ENCODE measurements at regions not wholly inside any gene's neighbourhood (a gene's known extent, or its start where the extent isn't known, plus 50 kb on each side); places are given as distances from the start of the nearest gene placed in this dataset.

GRCh38 chr10:4717670-4718069, 108.3 kb upstream of the AKR1E2 start:
- TF ChIP-seq POLR2A (IDR thresholded peaks at IDR 0.05) (no peak), CTCF (IDR thresholded peaks at IDR 0.05) (no peak)
- Histone ChIP-seq H3K27me3 (no peaks in the 10 kb centered on the region), H3K9me3 (no peaks in the 10 kb centered on the region), H3K4me1 (no peaks in the 10 kb centered on the region), H3K27ac (no peak overlapping the region), H3K36me3 (ENCODE audit: low read depth, missing control alignments) (no peaks in the 10 kb centered on the region), H3K4me3 (no peak overlapping the region)
- no peak for DNase-seq
- 90 to 92% methylated on average over 1 of the region's 1 CpG for WGBS, 2 donors
- intact Hi-C loops (cut with DNase I; ENCODE audit: low total_unique reads) = no loop called here

- Histone ChIP-seq H3K27me3 (no peaks in the 10 kb centered on the region), H3K4me3 (no peak overlapping the region), H3K4me1 (no peaks in the 10 kb centered on the region), H3K36me3 (ENCODE audit: low read depth, missing control alignments) (no peaks in the 10 kb centered on the region), H3K27ac (no peak overlapping the region), H3K9me3 (no peaks in the 10 kb centered on the region)
- 55 to 63% methylated on average over 3 of the region's 3 CpGs for WGBS, 2 donors
- intact Hi-C loops (cut with DNase I; ENCODE audit: low total_unique reads) = no loop called here
- DNase-seq = no peak
- TF ChIP-seq CTCF (IDR thresholded peaks at IDR 0.05) (no peak), POLR2A (IDR thresholded peaks at IDR 0.05) (no peak)
Observed at GRCh38 chr10:4710858-4711257, 115.1 kb upstream of the AKR1E2 start.

DNA sequence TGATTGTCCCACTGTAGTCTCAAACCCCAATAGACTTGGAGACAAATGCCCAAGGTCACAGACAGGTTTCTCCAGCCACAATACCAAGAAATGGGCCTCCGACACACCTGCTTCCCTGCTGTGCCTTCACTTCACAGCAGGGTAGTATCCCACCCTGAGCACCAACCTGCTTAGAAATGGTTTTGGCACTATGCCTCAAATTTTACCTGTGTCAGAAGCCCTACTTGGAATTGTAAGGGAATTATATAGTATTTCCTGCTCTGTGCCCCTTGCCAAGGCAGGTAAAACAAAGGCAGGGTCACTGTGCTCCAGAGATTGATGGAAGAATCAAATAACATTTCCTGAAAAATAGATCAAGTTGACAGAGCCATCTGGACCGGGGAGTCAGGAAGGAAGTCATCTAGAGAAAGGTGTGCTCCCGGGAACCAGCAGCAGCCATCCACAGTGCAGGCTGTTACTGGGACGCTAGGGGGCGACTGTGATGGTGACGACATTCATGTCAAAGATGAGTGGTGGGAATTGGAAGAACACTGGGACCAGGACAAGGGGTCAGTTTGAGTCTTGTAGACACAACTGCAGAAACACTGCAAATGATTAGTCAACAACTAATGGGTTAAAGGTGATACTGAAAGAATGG, 117.8 kb upstream of the AKR1E2 start:
- TF ChIP-seq CTCF (IDR thresholded peaks at IDR 0.05) (no peak), POLR2A (IDR thresholded peaks at IDR 0.05) (no peak)
- no peak overlapping the region for H3K27ac ChIP-seq
- no peak for DNase-seq
- no peaks in the 10 kb centered on the region for H3K36me3 ChIP-seq (ENCODE audit: low read depth, missing control alignments)
- no peaks in the 10 kb centered on the region for H3K4me1 ChIP-seq
- intact Hi-C loops (cut with DNase I; ENCODE audit: low total_unique reads) = no loop called here
- H3K9me3 ChIP-seq = no peaks in the 10 kb centered on the region
- H3K27me3 ChIP-seq = no peaks in the 10 kb centered on the region
- 62 to 66% methylated on average over 6 of the region's 6 CpGs for WGBS, 2 donors
- no peak overlapping the region for H3K4me3 ChIP-seq

GRCh38 chr10:4707221-4707620, 118.8 kb upstream of the AKR1E2 start:
- intact Hi-C loops (cut with DNase I; ENCODE audit: low total_unique reads) = no loop called here
- H3K27me3 ChIP-seq = no peaks in the 10 kb centered on the region
- no peaks in the 10 kb centered on the region for H3K36me3 ChIP-seq (ENCODE audit: low read depth, missing control alignments)
- no peak for DNase-seq
- no peaks in the 10 kb centered on the region for H3K4me1 ChIP-seq
- TF ChIP-seq CTCF (IDR thresholded peaks at IDR 0.05) = no peak
- no peak for TF ChIP-seq POLR2A (IDR thresholded peaks at IDR 0.05)
- H3K27ac ChIP-seq = no peak overlapping the region
- no peak overlapping the region for H3K4me3 ChIP-seq
- 83 to 84% methylated on average over 2 of the region's 2 CpGs for WGBS, 2 donors
- no peaks in the 10 kb centered on the region for H3K9me3 ChIP-seq

DNA sequence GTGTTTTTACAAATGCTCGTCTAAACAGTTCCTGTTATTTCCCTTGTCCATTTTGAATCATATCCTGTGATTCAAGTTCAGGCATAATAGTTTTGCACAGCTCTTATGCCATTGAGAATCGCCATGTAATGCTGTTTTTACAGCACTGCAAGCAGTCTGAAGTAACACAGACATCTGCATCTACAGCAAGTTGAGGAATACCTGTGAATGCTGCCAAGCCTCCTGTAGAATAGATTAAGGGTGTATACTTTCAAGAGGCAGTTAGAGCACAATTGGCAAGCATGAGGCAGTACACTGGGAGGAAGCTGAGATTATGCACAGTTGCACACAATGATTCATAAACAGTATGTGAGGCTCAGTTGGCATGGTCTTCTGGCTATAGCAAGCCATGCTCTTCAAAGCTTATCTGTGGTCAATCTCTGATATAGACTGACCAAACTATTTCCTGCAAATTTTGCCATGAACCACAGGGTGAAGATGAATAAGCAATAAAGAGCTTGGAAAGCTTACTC, 121.9 kb upstream of the AKR1E2 start:
- no peak for TF ChIP-seq POLR2A (IDR thresholded peaks at IDR 0.05)
- TF ChIP-seq CTCF (IDR thresholded peaks at IDR 0.05) = no peak
- H3K9me3 ChIP-seq = no peaks in the 10 kb centered on the region
- H3K36me3 ChIP-seq (ENCODE audit: low read depth, missing control alignments) = no peaks in the 10 kb centered on the region
- intact Hi-C loops (cut with DNase I; ENCODE audit: low total_unique reads) = no loop called here
- no peak for DNase-seq
- H3K27ac ChIP-seq = no peak overlapping the region
- no peaks in the 10 kb centered on the region for H3K27me3 ChIP-seq
- no peaks in the 10 kb centered on the region for H3K4me1 ChIP-seq
- 42 to 59% methylated on average over 2 of the region's 2 CpGs for WGBS, 2 donors
- H3K4me3 ChIP-seq = no peak overlapping the region

Measured in testis (tissue), 2 donors.